Upper lobe of right lung (tissue), 1 donor: ENCODE measurements at regions not wholly inside any gene's neighbourhood (a gene's known extent, or its start where the extent isn't known, plus 50 kb on each side); places are given as distances from the start of the nearest gene placed in this dataset.

Experiments used
- ATAC-seq: fragments of 200-7000 bp; cut with Tn5 transposase; one replicate; pipeline ENCODE4 v1.9.1; 2020; ENCODE audit warnings: mild to moderate bottlenecking, moderate library complexity
- DNase-seq: peaks from one replicate; pipeline ENCODE4 v3.0.0-alpha.2; 2020
- H3K27ac ChIP-seq: fragments of 200-600 bp; one replicate; pipeline ENCODE4 v1.8.0; 2022
- H3K27me3 ChIP-seq: fragments of 200-600 bp; one replicate; pipeline ENCODE4 v1.8.0; 2022; ENCODE audit warnings: mild to moderate bottlenecking
- H3K36me3 ChIP-seq: fragments of 200-600 bp; one replicate; pipeline ENCODE4 v1.8.0; 2022
- H3K4me1 ChIP-seq: fragments of 200-600 bp; one replicate; pipeline ENCODE4 v1.8.0; 2022
- H3K4me3 ChIP-seq: fragments of 200-600 bp; one replicate; pipeline ENCODE4 v1.8.0; 2022; ENCODE audit warnings: mild to moderate bottlenecking
- H3K9me3 ChIP-seq: fragments of 200-600 bp; one replicate; pipeline ENCODE4 v1.8.0; 2022
- intact Hi-C: fragments of 100-400 bp; cut with DNase I; formaldehyde crosslinking; loops from one replicate; pipeline ENCODE4 v1.11.0; 2022
- TF ChIP-seq, protein P1 (sequence below): fragments of 200-600 bp; IDR thresholded peaks from one replicate; pipeline ENCODE4 v1.8.0; 2022; ENCODE audit warnings: antibody characterized with exemption
- donor health status: DM: no; HTN: yes; CAD: no; lungs with severe emphysema.

DNA sequence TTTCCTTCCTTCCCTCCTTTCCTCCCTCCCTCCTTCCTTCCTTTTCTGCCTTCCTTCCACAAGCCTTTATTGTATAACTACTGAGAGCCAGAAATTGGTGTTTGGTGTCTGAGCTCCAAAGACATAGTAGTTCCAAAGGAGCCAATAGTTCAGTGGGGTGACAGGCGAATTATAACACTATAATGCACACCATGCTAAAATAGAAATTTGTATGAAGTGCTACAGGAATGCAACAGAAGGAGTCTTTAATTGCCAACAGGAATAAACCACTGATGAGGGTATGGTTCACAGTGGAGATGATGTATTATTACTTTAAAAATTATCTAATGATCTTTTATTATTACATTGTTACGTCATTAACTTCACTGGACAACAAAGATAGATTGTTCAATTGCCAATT, 158.8 kb upstream of the SP8 start:
- no peaks in the 10 kb centered on the region for H3K36me3 ChIP-seq
- H3K4me1 ChIP-seq = no peaks in the 10 kb centered on the region
- no peak for ATAC-seq
- TF ChIP-seq, protein P1, sequence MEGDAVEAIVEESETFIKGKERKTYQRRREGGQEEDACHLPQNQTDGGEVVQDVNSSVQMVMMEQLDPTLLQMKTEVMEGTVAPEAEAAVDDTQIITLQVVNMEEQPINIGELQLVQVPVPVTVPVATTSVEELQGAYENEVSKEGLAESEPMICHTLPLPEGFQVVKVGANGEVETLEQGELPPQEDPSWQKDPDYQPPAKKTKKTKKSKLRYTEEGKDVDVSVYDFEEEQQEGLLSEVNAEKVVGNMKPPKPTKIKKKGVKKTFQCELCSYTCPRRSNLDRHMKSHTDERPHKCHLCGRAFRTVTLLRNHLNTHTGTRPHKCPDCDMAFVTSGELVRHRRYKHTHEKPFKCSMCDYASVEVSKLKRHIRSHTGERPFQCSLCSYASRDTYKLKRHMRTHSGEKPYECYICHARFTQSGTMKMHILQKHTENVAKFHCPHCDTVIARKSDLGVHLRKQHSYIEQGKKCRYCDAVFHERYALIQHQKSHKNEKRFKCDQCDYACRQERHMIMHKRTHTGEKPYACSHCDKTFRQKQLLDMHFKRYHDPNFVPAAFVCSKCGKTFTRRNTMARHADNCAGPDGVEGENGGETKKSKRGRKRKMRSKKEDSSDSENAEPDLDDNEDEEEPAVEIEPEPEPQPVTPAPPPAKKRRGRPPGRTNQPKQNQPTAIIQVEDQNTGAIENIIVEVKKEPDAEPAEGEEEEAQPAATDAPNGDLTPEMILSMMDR = no peak
- H3K9me3 ChIP-seq = no peaks in the 10 kb centered on the region
- no peak overlapping the region for H3K27ac ChIP-seq
- no peak for DNase-seq
- H3K27me3 ChIP-seq = no peaks in the 10 kb centered on the region
- no peak overlapping the region for H3K4me3 ChIP-seq
- intact Hi-C loops = no loop called here

DNA sequence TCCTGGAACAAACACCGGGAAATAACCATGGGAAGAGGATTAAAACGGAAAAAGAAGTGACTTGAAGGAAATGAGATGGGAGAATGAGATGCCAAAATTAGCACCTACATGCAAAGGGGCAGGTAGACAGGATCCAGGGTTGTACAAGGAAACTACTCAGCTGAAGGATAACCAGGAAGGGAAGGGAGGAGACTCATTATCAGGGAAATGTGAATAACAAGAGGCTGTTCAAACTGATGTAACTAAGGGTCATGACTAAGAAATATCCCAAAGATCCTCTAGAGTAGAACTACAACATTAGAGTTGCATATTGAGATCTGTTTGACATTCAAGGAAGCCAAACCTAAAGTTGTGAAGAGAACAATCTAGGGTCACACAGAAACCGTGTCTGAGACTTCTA, 166.2 kb upstream of the SP8 start:
- Histone ChIP-seq H3K9me3 (no peaks in the 10 kb centered on the region), H3K4me3 (no peak overlapping the region), H3K36me3 (no peaks in the 10 kb centered on the region), H3K27ac (no peak overlapping the region), H3K4me1 (peaks cover 2% of the 10 kb centered on the region), H3K27me3 (no peaks in the 10 kb centered on the region)
- no peak for ATAC-seq
- TF ChIP-seq, protein P1 = no peak
- no peak for DNase-seq
- intact Hi-C loops = no loop called here

DNA sequence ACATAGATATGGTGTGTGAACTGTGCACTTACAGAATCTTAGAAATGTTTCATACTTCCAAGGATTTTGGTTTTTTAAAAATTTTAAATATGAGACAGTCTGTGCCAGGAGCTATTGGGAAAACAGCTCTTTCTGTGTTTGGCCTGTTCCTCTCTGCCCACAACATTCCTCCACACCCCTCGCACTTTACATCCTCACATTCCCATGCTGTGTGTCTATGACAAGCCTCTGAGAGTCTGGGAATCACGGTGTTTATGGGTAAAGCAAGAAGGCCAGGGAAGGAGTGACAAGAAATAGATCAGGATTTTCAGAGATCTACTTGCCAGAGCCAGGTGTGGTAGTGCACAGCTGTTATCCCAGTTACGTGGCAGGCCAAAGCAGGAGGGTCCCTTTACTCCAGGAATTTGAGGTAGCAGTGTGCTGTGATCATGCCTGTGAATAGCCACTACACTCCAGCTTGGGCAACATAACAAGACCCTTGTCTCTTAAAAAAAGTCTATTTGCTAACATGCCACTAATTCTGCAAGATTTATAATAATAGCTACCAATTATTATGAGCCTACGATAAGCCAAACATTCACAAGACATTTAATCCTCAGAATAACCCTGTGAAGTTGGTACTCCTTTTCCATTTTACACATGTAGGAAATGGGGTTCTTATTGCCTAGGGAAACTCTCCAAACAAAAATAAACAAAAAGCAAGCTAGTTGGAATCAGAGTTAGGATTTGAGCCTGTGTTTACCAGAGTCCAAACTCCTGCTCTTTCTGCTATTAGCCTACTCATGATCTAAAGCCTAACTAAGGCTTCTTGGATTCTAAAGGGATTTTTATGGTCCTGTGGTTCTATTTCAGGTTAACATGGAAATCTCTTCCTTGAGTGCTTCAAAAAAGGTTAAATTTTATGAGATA, 168.3 kb upstream of the SP8 start:
- no peak for DNase-seq

DNA sequence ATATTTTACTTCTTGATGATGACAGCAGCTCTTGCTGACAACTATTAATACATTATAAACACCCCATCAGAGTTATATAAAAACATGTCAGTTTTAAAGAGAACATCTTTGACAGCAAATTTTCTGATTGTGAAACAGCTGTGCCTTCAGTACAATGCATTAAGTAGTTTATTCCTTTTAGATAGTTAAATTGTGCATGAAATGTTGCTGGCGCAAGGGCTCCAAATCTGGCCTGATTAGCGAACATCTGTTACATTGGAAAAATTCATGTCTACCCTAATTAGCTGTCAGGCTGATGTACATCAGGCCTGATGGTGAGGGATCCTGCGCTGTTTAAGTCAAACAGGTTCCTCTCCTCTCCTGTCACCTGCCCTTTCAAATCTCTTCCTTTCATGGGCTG, 171.9 kb upstream of the SP8 start:
- H3K4me3 ChIP-seq = no peak overlapping the region
- no peak overlapping the region for H3K27ac ChIP-seq
- intact Hi-C loops = no loop called here
- H3K9me3 ChIP-seq = no peaks in the 10 kb centered on the region
- TF ChIP-seq, protein P1 = no peak
- ATAC-seq (no peak), DNase-seq (no peak)
- no peaks in the 10 kb centered on the region for H3K36me3 ChIP-seq
- H3K27me3 ChIP-seq = no peaks in the 10 kb centered on the region
- peaks cover 2% of the 10 kb centered on the region for H3K4me1 ChIP-seq

More for the DNA sequence above, 168.3 kb upstream of the SP8 start:
- Histone ChIP-seq H3K27me3 (no peaks in the 10 kb centered on the region), H3K36me3 (no peaks in the 10 kb centered on the region), H3K9me3 (no peaks in the 10 kb centered on the region), H3K27ac (no peak overlapping the region), H3K4me3 (no peak overlapping the region), H3K4me1 (peaks cover 2% of the 10 kb centered on the region)
- TF ChIP-seq, protein P1 = no peak
- intact Hi-C loops = no loop called here
- ATAC-seq = no peak

DNA sequence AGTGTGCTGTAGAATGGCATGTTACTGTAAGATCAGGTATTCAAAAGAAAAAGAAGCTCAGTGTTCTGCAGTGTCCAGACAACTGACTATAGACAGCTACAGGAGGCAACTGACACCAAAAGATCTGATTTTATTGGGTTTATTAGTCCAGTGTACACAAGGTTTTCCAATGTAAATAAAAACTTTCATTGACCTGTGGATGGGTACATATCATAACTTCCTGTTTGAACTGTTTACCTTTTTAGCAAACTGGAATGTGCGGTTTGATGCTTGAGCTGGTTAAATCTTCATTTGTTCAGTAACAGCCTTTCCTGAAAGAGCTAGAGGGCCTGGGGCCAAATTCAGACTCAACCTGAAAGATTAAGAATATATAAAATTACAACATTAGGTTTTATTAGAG, 172.6 kb upstream of the SP8 start:
- Histone ChIP-seq H3K27me3 (no peaks in the 10 kb centered on the region), H3K27ac (no peak overlapping the region), H3K36me3 (no peaks in the 10 kb centered on the region), H3K4me1 (peaks cover 2% of the 10 kb centered on the region), H3K4me3 (no peak overlapping the region), H3K9me3 (no peaks in the 10 kb centered on the region)
- no peak for DNase-seq
- intact Hi-C loops = no loop called here
- no peak for ATAC-seq
- TF ChIP-seq, protein P1 = no peak
